Hematopoietic multipotent progenitor cell treated with erythropoietin and hydrocortisone succinate and interleukin-3 and kit ligand, for 4 days (in vitro differentiated cells): ENCODE measurements at regions not wholly inside any gene's neighbourhood (a gene's known extent, or its start where the extent isn't known, plus 50 kb on each side); places are given as distances from the start of the nearest gene placed in this dataset.

ENCODE experiments used
- DNase-seq: peaks from one replicate; pipeline ENCODE4 v3.0.0-alpha.2; 2015

DNA sequence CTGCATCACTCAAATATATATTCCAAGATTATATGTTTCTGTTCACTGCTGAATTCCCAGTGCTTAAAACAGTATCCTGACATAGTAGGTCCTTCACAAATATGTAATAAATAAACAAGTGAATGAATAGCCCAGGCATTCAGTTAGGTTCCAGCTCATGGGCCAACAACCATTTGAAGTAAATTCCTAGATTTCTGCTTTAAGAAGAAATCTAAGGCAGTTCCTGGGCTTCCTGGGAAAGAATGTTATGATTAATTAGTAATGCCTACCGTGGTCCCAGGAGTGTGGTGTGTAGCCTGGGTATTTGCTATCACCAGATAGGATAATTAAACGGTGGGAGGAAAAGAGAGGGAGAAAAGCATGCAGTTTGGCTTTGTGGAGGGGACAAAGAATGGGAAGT is 576.8 kb downstream of the SOX6 start:
- DNase-seq, result no peak

DNA sequence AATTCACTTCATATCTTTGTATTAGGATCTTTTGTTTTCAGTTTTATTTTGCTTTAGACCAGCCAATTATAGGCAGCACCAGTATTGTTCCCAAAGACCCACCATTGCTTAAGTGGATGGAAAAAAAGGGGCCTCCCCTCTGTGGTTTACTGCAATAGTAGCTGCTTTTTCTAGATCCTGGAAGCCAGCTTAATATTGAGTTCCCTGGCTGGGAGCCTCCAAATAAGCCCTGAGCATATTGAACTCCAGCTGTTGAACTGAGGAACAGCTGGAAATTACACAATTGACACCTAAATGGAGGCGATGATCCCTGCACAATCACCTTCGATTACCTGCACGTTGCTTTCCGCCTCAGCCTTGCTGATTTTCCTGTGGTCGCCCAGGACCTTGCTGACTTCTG is 576.0 kb downstream of the SOX6 start:
- no peak for DNase-seq

DNA sequence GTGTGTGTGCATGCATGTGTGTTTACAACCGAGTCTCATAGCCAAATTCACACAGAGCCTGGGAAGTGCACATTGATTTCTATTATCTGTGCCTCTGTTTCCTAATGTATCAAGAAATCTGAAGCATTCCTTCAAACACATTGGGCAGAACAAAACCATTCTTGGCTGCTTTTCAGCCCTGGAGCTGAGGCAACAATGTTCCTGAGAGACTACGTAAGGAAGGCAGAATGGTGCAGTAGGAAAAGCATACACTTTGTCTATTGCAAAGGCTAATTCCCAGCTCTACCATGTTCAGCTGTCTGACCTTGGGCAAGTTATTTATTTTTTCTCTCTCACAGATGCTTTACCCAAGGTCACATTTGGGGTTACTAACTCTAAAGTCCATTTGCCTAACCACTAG is 575.5 kb downstream of the SOX6 start:
- DNase-seq, result no peak

DNA sequence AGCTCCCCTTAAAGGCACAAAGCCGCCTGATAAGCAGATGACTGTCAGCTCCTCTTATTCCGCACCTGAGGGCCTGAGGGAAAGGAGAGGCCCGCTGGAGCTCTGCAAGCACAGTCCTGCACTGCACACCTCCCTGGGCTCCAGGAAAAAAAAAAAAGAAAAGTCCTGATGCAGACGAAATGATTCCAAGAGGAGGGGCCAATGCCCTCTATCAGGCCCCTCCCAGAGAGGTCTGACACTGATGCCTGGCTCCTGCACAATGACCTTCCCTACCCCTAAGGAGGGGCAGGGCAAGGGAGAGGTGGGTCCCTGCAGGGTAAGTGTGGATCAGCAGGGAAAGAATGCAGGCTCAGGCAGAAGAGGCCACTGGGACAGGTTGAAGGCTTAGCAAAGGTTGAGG is 572.7 kb downstream of the SOX6 start:
- DNase-seq, result no peak

DNA sequence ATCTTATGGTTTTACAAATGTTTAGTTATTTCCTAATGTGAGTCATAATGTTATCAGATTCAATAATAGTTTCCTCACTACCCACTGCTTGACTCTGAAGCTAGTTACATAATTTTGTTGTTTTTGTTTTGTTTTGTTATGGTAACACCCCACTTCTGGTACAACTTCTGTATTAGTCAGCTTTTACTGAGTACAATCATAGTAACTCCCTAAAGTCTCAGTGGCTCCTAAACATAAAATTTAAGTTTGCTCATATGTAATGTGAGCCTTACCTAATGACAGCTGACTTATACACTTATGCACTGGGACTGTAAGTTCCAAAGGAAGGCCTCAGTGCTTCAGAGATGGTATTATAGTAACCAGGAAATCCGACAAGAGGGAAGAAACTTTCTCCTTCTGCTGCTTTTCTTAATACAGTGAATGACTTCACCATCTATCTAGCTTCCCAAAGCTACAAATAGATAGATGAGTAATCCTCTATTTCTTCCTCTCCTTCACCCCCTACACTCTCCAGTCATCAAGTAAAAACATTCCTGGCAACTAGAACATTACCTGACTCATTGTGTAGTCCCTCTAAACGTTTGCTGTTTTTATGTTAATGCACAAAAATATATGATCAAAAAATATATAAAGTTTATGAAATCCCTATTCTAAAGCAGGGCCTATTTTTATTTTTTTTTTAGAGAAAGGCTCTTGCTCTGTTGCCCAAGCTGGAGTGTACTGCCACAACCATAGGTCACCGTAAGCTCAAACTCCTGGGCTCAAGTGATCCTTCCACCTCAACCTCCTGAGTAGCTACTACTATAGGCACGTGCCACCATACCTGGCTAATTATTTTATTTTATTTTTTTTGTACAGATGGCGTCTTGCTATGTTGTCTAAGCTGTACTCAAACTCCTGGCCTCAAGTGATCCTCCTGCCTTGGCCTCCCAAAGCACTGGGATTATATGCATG is 563.0 kb downstream of the SOX6 start:
- peak; percentile 7 for DNase-seq

DNA sequence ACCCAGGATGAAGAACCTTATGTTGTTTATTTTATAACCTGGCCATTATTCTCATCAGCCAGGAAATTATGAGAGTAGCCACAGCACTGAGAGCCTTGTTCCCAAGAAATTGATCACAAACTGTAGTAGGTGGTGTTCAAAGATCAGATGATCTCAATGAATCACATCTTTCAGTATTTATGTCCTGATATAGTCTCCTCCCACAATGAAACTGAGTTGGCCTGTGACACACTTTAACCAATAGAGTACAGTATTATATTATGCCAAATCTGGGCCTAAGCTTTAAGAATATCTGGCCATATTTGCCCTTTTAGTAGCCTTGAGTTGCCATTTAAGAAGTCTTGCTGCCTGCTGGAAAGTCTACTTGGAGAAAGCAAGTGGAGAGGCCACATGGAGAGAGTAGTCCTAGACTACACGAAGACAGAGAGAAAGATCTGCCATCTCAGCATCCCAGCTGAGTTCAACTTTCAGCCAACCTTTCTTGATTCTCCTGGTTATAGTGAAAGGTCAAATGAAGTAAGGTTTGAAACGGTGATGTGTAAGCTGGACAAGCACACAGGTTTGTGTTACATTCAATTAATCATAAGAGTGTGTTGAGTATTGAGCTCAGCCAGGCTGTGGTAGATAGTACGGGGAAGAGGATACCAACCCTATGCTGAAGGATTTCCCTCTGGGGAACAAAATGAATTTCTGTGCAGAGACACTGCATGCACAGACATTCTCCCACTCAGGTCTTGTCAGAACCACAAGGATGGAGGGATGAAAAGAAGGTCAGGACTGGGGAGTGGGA is 561.8 kb downstream of the SOX6 start:
- no peak for DNase-seq

DNA sequence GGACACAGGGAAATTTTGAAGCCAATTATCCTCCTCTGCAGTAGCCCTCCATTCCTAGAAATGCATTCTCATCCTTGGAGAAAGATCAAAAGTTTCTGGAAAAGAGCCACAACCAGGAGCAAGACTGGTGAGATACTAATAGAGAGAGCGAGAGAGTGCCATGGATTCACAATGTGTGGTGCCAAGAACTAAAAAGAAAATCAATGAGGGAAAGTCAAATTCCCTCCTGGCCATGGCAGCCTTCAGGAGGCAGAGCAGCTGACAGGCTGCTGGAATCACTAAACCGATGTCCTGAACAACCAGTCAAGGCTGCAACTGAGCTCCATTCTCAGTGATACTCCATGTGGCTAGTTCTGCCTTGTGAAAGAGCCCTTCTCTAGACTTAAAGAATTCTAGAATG is 561.0 kb downstream of the SOX6 start:
- no peak for DNase-seq

DNA sequence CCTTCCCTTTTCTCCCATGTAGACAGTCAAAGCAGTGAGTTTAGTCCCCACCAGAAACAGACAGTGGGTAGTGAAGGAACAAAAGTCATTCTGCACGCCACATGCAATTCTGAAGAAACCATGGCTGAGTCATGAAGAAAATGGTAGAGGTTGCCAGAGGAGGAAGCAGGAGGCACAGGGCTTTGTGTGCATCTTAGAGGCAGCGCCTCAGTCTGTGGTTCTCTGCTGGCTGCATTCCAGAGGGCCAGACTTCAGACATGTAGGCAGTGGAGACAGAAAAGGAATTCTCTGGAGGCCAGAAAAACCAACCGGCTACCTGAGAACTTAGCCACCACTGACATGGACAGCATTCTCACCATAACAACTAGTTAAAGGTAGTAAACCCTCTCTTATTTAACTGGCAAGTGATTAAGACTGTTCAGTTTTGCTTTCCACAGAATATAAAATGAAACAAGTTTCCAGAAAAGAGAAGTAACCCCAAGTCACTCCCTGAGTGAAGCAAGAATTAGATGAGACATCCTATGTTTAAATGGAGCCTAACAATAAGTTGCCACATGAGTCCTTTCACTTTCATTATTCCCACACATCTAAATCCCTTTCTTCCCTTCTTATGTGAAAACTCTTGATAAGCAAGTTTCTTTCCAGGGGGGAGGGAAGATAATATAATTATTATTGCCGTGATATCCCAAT is 556.1 kb downstream of the SOX6 start:
- peak; percentile 79 for DNase-seq

DNA sequence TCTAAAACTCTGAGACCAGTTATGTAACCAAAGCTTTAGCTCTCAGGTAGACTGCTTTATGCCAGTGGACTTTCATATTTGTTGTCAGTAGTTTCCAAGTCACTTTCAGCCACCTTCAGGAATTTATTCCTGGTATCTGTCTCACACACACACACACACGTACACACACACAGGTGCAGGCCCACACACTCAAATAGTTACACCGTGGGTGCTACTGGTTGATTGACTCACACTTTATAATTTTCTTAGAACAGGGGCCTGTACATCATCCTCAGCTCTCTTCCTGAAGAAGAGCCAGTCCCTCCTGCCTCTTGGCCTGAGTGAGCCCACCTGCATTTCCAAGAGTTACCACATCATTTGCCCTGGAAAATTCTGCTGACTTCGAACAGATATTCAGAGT is 555.2 kb downstream of the SOX6 start:
- DNase-seq, result no peak

DNA sequence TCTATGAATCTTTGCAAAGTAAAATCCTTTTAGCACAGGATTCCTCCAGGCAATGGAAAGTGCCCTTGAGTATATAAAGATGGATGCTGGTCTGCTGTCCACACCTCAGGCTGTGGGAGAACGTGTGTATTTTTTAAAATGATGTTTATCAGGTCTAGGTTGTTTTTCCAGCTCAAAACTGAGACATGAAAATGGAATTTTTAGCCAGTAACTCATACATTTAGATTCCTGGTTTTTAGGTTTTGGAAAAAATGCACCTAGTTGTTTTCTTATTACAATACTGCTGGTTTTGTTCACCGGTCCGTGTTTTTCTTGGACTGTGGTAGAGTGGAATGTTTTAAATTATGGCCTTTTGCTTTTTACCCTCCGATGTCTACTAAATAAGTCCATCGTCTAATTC is 554.7 kb downstream of the SOX6 start:
- DNase-seq, result no peak

DNA sequence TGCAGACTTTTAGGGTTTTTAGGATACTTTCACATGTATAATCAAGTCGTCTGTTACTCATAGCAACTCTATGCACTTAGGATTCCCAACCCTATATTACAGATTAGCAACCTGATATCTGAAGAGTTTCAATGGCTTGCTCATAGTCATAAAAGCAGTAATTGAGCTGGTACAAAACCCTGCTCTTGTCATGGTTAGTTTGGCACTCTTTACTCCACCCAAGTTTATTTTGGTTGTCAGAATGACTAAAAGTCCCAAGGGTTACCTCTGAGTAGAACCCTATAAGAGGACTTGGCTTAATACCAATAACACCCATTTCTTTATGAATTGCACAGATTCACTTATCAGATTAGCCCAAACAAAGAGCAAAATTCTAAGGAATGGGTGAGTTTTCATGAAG is 550.6 kb downstream of the SOX6 start:
- no peak for DNase-seq

DNA sequence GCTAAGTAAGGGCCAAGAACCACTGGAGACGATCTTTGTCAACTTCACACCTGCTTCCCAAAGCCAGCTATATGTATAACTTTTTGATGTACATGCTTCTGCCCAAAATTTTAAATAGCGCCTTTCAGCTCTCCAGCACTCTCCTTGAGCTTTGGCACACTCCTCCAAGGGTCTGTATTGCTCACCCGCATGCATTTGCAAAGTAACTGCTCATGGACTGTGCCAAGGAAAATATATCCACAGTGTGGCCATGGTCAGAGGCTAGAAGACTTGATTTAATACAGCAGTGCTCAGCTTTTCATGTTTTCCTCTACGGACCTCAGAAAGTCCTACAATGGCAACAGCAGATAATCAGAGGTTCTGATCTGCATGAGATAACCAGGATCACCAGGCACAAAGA is 550.1 kb downstream of the SOX6 start:
- no peak for DNase-seq

DNA sequence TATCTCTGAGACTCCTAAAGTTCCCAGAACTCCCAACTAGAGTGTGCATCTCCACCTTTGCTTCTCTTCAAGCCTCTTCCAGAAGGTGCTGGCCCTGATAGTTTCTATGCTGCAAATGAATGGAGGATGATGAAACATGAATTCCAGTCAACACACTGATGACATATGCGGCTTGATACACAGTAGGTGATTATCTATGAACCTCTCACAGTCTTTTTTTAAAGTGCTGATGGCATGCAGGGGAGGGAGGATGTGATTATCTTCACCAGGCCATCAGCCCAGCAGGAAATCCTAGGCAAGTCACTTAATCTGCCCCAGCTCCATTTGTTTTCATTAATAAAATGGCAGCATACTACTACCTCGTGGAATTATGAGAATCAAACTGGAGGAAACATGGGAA is 548.5 kb downstream of the SOX6 start:
- DNase-seq, result no peak

DNA sequence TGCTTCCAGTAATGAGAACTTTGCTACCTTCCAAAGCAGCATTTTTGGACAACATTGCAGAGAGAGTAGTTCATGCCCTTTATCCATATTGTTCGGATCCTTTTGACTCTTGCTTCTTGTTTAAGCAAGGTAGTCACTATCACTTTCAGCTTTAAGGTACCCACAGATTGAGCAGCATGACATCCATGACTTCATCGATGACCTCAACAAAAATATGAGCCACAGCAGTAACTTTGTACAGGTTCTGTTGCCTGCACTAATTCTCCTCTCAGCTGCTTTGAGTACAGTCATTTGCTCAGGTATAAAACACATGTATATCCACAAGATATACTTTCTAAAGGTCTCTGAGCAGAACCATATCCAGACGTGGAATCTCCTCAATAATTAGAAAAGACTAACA is 546.3 kb downstream of the SOX6 start:
- DNase-seq, result no peak

DNA sequence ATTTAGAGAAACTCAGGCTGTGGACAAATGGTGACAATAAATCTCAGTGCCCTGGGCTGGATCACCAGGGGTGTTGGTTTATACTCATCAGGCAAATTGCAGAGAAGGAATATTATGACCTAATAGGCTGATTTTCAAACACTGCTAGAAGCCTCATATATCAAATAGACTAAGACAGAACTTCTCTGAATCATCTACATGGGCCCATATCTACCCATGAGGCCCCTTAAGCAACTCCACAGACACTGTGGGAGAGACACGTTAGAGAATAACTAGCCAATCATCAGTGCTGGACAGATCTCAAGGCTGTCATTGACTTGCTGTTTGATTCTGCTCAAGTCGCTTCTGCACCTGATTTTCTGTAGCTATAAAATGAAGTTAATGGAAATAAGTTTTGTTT is 545.8 kb downstream of the SOX6 start:
- DNase-seq, result no peak

DNA sequence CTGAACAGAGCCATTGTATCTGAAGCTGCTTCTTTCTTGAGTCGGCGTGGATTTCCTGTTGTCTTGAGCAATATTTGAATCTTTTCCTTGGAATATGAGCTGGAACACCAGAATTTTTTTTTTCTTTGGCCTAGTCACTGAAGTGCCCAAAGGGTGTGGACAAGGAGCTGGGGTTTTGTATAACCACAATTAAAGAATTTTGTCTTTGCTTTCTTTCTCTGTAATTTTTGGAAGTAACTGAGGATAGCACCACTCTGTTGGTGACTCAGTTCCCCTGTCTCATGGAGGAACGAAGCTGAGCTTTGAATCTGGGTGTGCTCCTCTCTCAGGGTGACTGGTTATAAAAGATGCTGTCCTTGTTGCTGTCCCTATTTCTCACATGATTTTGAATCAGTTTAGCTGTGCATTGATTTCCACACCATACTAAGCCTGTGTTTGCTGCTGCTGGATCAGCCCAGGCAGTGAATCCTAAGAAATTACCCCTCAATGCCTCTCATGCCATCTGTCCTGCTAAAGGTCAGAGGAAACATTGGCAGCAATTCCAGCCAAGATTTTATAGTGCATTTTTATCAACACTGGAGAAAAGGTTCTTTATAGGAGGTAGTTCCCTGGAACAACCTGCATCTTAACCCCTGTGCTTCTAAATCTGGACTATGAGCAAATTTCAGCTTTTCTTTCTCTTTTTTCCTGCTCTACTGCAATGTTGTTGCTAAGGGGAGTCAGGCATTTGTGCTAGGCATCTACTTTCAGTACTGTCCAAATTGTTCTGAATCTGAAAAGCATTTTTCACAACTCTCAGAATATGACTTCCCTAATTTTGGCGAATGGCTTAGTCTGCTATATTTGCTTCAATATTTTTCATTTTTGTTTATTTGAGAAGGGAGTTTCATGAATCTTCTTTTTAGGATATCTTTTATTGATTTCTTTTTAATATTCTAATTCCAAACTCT is 540.8 kb downstream of the SOX6 start:
- no peak for DNase-seq

DNA sequence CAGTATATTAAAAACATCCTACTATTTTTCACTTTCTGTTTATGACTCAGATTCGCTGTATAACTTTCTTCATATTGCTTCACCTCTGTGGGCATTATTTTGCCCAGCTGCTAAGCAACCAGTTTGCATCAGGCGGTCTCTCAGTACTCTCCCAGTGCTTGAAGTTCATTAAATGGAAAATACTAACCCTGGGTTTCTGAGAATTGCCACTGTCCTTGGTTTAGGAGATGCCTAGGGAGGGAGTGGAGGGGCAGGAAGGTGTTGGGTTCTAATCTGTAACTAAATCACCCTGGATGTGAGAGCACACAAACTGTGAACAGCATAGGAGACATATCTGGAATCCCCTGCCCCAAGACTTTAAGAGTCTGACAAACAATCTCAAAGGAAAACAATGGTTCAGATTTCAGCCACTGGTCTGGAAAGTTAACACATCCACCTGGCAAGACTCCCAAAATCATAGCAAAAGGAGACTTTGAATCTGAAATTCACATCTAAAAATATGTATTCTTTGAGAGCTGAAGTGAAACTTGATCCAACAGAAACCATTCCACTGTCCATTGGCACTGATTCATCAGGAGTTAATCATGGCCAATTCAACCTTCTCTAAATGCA is 540.0 kb downstream of the SOX6 start:
- DNase-seq, result peak; percentile 17

DNA sequence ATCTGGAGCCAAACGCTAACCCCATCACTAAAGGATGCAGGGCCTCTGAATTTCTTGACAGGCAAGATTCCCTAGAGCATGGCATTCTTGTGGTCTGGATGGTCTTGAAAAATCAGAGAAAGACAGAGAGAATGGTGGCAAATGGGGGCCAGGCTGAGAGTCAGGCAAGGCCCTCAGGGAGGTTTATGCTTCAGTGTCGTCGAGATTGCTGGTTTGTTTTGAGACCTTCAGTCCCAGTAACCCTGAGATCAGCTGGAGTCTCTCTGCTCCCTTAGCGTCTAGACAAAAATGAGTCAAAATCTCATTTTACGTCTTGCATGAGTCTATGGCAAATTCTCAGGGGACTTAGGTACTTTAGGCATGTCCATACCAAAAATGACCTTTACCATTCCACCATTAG is 539.3 kb downstream of the SOX6 start:
- DNase-seq, result no peak

DNA sequence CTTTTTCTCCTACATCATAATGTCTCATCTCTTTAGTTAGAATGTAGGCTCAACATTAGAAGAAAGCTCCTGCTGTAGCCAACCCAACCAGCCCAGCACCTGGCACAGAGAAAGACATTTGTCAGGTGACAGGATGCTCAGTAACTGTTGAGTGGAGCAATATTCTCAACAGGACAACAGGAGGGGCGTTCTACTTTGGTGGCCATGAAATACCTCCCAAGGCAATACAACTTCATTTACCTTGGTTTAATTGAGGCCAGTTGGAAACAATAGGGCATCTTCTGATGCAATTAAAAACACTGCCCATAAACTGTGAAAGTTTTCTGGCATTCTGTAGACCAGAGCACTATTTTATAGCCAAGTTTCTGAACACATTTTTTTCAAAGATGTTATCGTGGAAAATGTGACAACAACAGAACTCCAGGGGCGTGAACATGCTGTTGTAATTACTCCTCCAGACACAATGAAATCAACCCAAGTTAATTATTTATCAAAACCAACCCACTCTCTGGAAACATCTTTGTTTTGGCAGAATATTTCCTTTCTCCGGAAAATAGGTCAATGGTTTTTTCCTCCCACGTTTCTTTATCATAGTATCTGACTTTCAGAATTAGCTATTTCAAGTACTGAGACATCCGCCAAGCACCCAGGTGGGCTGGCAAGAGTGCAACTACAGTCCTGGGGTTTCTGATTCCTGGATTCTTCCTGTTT is 538.1 kb downstream of the SOX6 start:
- no peak for DNase-seq

DNA sequence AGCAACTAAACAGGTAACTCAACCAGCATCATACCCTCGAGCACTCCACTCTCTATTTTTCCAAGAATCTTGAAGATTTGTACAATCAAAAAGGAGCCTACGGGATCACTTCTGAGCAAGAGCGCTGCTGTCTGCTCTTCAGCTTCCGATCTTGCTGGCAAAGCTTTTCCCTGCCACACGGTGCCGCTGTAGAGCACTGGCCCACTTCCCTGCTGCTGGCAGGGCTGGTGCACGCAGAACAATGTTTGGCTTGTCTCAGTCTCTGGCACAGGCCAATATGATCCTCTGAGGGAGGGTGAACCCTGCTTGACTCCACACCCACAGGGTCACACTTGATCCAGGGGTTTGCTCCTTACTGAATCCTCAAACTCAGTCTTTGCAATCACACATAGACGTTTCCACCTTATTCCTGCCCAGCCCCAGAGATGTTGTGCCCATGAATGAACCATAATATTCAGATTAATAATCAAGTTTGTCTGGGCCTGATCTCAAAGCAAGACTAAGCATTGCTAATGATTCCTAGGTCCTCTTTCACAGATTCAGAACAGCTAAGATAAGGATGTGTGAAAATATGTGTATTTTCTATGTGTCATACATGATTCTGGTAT is 536.6 kb downstream of the SOX6 start:
- peak; percentile 78 for DNase-seq

DNA sequence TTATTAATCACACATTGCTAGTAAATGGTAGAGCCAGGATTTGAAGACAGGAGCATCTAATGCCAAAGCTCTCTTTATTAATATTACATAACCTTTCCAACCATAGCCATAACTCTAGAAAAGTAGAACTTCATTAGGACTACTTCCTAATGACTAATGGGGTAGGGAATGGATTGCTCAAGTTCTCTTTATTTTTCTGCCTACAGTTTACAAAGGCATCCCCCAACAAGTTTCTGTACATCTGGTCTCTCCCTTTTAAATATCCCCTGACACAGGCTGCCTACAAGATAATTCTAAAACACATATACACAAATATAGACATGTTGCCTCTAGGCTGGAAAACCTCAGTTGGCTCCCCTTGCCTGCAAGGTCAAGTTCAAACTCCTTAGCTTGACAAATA is 534.9 kb downstream of the SOX6 start:
- DNase-seq, result no peak
